H1 (cell line): ENCODE measurements at regions not wholly inside any gene's neighbourhood (a gene's known extent, or its start where the extent isn't known, plus 50 kb on each side); places are given as distances from the start of the nearest gene placed in this dataset.

Experiments
- CTCF ChIA-PET: fragments of 300-600 bp; sonication (Branson Sonifier 250); formaldehyde crosslinking; loops from one replicate; lab custom pipeline; 2021; ENCODE audit not compliant: partially characterized antibody; lab: Charles Lee
- POLR2A ChIA-PET: fragments of 300-600 bp; sonication (Branson Sonifier 250); formaldehyde crosslinking; loops from one replicate; lab custom pipeline; 2021; ENCODE audit warnings: inconsistent platforms; ENCODE audit not compliant: partially characterized antibody; lab: Charles Lee
- DNase-seq, 2 experiments: peaks; one replicate each; pipeline versions ENCODE4 v3.0.0 to v3.0.0-alpha.2; 2010 to 2022; ENCODE audit warnings: low spot score in 2 of 2, low read depth in 1 of 2, mixed read lengths in 1 of 2
- FAIRE-seq: peaks from 2 replicates; lab custom pipeline; 2011; peaks lifted over from hg19 to GRCh38; lab: Jason Lieb, UNC
- H2AFZ ChIP-seq: 2 replicates; pipeline ENCODE4 v1.8.1; 2012; ENCODE audit warnings: low read length, inconsistent platforms
- H2AK5ac ChIP-seq: 2 replicates; pipeline ENCODE4 v1.6.1; 2013; ENCODE audit warnings: low read depth, low read length
- H2BK120ac ChIP-seq: replicated peaks from 2 replicates; pipeline ENCODE3; 2013; ENCODE audit warnings: low read depth, low read length, inconsistent platforms
- H2BK12ac ChIP-seq: 2 replicates; pipeline ENCODE4 v1.6.1; 2013; ENCODE audit warnings: low read depth, low read length
- H2BK15ac ChIP-seq: 2 replicates; pipeline ENCODE4 v1.6.1; 2013; ENCODE audit warnings: low read length
- H2BK20ac ChIP-seq: 2 replicates; pipeline ENCODE4 v1.6.1; 2013; ENCODE audit warnings: low read length
- H2BK5ac ChIP-seq: 2 replicates; pipeline ENCODE4 v1.6.1; 2013; ENCODE audit warnings: low read depth, low read length
- H3K14ac ChIP-seq: 2 replicates; pipeline ENCODE4 v1.6.1; 2013; ENCODE audit warnings: inconsistent platforms; ENCODE audit not compliant: insufficient read length
- H3K18ac ChIP-seq: 2 replicates; pipeline ENCODE4 v1.6.1; 2013; ENCODE audit warnings: low read length; ENCODE audit errors: extremely low read depth
- H3K23ac ChIP-seq: 2 replicates; pipeline ENCODE4 v1.6.1; 2013; ENCODE audit warnings: inconsistent platforms; ENCODE audit not compliant: insufficient read length
- H3K23me2 ChIP-seq: 2 replicates; pipeline ENCODE4 v1.6.1; 2013; ENCODE audit warnings: low read depth, low read length
- H3K27ac ChIP-seq: 2 replicates; pipeline ENCODE4 v1.6.1; 2011; ENCODE audit warnings: low read depth, low read length, inconsistent platforms
- H3K27me3 ChIP-seq, 4 experiments: replicated peaks in 1 of 4; 1 replicate in 1 of 4; 2 replicates in 3 of 4; pipeline versions ENCODE4 v1.6.1 to v1.8.1; 2011 to 2013; ENCODE audit warnings: low read length in 3 of 4, mild to moderate bottlenecking in 3 of 4, inconsistent platforms in 2 of 4, mixed read lengths in 2 of 4, moderate library complexity in 1 of 4; ENCODE audit not compliant: control insufficient read depth in 3 of 4, insufficient read depth in 3 of 4; ENCODE audit errors: extremely low read depth in 1 of 4
- H3K36me3 ChIP-seq, 4 experiments: 2 replicates each; pipeline versions ENCODE4 v1.6.1 to v1.8.1; 2011 to 2013; ENCODE audit warnings: mild to moderate bottlenecking in 4 of 4, low read length in 3 of 4, moderate library complexity in 2 of 4, control low read depth in 1 of 4, inconsistent platforms in 1 of 4; ENCODE audit not compliant: insufficient read depth in 4 of 4, control insufficient read depth in 2 of 4
- H3K4ac ChIP-seq: replicated peaks from 2 replicates; pipeline ENCODE3; 2013; ENCODE audit warnings: low read length, low read depth, mixed read lengths, inconsistent platforms; ENCODE audit not compliant: insufficient read length
- H3K4me1 ChIP-seq, 4 experiments: replicated peaks in 1 of 4; 1 replicate in 1 of 4; 2 replicates in 3 of 4; pipeline versions ENCODE4 v1.6.1 to v1.8.1; 2011 to 2013; ENCODE audit warnings: low read length in 3 of 4, inconsistent platforms in 2 of 4, mixed read lengths in 1 of 4; ENCODE audit not compliant: insufficient read depth in 4 of 4, control insufficient read depth in 3 of 4
- H3K4me2 ChIP-seq, 2 experiments: 2 replicates each; pipeline versions ENCODE4 v1.6.1 to v1.8.1; 2011 to 2013; ENCODE audit warnings: low read depth in 2 of 2, low read length in 2 of 2, control low read depth in 1 of 2, inconsistent platforms in 1 of 2, mild to moderate bottlenecking in 1 of 2; ENCODE audit not compliant: insufficient read depth in 1 of 2
- H3K4me3 ChIP-seq, 4 experiments: fragments of 200-600, 300-600 bp in 1 of 4; sonication (generic), shearing (Covaris generic), sonication (Bioruptor Twin) in 1 of 4; 2 replicates each; pipeline versions ENCODE4 v1.5.1 to v1.8.1; 2011 to 2016; ENCODE audit warnings: low read length in 4 of 4, low read depth in 3 of 4, control low read depth in 2 of 4, inconsistent platforms in 2 of 4, mild to moderate bottlenecking in 2 of 4, mixed read lengths in 1 of 4, moderate library complexity in 1 of 4; ENCODE audit not compliant: insufficient read depth in 2 of 4; ENCODE audit errors: extremely low read depth in 1 of 4
- H3K56ac ChIP-seq: replicated peaks from 2 replicates; pipeline ENCODE3; 2013; ENCODE audit warnings: low read depth, mild to moderate bottlenecking, mixed read lengths, low read length, inconsistent platforms; ENCODE audit not compliant: insufficient read length
- H3K79me1 ChIP-seq: 2 replicates; pipeline ENCODE4 v1.6.1; 2013; ENCODE audit warnings: low read depth, low read length, control low read depth
- H3K79me2 ChIP-seq, 2 experiments: 2 replicates each; pipeline versions ENCODE4 v1.6.1 to v1.8.1; 2012 to 2013; ENCODE audit warnings: low read length in 2 of 2, mild to moderate bottlenecking in 2 of 2, inconsistent platforms in 1 of 2; ENCODE audit not compliant: insufficient read depth in 2 of 2, control insufficient read depth in 1 of 2
- H3K9ac ChIP-seq, 4 experiments: replicated peaks in 1 of 4; 1 replicate in 1 of 4; 2 replicates in 3 of 4; pipeline versions ENCODE4 v1.6.1 to v1.8.1; 2011 to 2013; ENCODE audit warnings: low read depth in 3 of 4, low read length in 3 of 4, control low read depth in 2 of 4, mild to moderate bottlenecking in 2 of 4, moderate library complexity in 2 of 4, inconsistent platforms in 1 of 4; ENCODE audit errors: extremely low read depth in 1 of 4
- H3K9me3 ChIP-seq, 2 experiments: 2 replicates each; pipeline versions ENCODE4 v1.6.1 to v1.8.1; 2012 to 2013; ENCODE audit warnings: mild to moderate bottlenecking in 2 of 2, moderate library complexity in 2 of 2, control low read depth in 1 of 2, inconsistent platforms in 1 of 2, low read depth in 1 of 2, low read length in 1 of 2, mixed read lengths in 1 of 2; ENCODE audit not compliant: insufficient read depth in 2 of 2
- H4K20me1 ChIP-seq, 2 experiments: replicated peaks in 1 of 2; 2 replicates each; pipeline versions ENCODE3 to v1.8.1; 2011 to 2013; ENCODE audit warnings: inconsistent platforms in 2 of 2, low read length in 2 of 2, mild to moderate bottlenecking in 1 of 2; ENCODE audit not compliant: insufficient read depth in 2 of 2, control insufficient read depth in 1 of 2
- H4K5ac ChIP-seq: 2 replicates; pipeline ENCODE4 v1.6.1; 2013; ENCODE audit warnings: low read length, low read depth, mixed read lengths, inconsistent platforms; ENCODE audit not compliant: insufficient read length
- H4K8ac ChIP-seq: 2 replicates; pipeline ENCODE4 v1.8.0; 2013; ENCODE audit warnings: mild to moderate bottlenecking, moderate library complexity, low read length, inconsistent platforms; ENCODE audit not compliant: insufficient read depth; ENCODE audit errors: extremely low read depth
- H4K91ac ChIP-seq: replicated peaks from 2 replicates; pipeline ENCODE3; 2013; ENCODE audit warnings: low read length, mixed read lengths, inconsistent platforms; ENCODE audit not compliant: insufficient read length
- GABPA ChIP-seq: IDR thresholded peaks from 2 replicates; pipeline ENCODE4 v1.6.1; 2011; ENCODE audit warnings: mild to moderate bottlenecking, low read length, moderate library complexity, borderline replicate concordance; ENCODE audit not compliant: insufficient read depth
- HDAC2 ChIP-seq, 2 experiments: fragments of 300-600 bp in 1 of 2; sonication (generic) in 1 of 2; IDR thresholded peaks; 2 replicates each; pipeline ENCODE4 v1.6.1; 2011 to 2012; ENCODE audit warnings: low read depth in 2 of 2, low read length in 2 of 2, mild to moderate bottlenecking in 2 of 2, moderate library complexity in 2 of 2, borderline replicate concordance in 1 of 2, inconsistent platforms in 1 of 2
- RAD21 ChIP-seq, 2 experiments: IDR thresholded peaks in 1 of 2; conservative IDR thresholded peaks in 1 of 2; 2 replicates each; pipeline ENCODE4 v1.6.1; 2011; ENCODE audit warnings: low read depth in 2 of 2, low read length in 2 of 2, improper control_type of control experiment in 1 of 2, inconsistent platforms in 1 of 2, mild to moderate bottlenecking in 1 of 2, moderate library complexity in 1 of 2
- RFX5 ChIP-seq: IDR thresholded peaks from 2 replicates; pipeline ENCODE4 v1.6.1; 2011; ENCODE audit warnings: low read depth, low read length, improper control_type of control experiment, borderline replicate concordance
- RXRA ChIP-seq: IDR thresholded peaks from 2 replicates; pipeline ENCODE4 v1.6.1; 2011; ENCODE audit warnings: low read depth, mild to moderate bottlenecking, low read length, moderate library complexity; ENCODE audit not compliant: insufficient read depth
- SP2 ChIP-seq: IDR thresholded peaks from 2 replicates; pipeline ENCODE4 v1.6.1; 2012; ENCODE audit warnings: mild to moderate bottlenecking, low read length, inconsistent platforms
- TCF12 ChIP-seq: IDR thresholded peaks from 2 replicates; pipeline ENCODE4 v1.6.1; 2011; ENCODE audit warnings: low read depth, mild to moderate bottlenecking, low read length
- TEAD4 ChIP-seq: IDR thresholded peaks from 2 replicates; pipeline ENCODE4 v1.6.1; 2012; ENCODE audit warnings: low read depth, low read length, inconsistent platforms, mixed read lengths
- YY1 ChIP-seq: IDR thresholded peaks from 2 replicates; pipeline ENCODE4 v1.6.1; 2011; ENCODE audit warnings: low read depth, mild to moderate bottlenecking, low read length
- WGBS, 2 experiments: shearing (Covaris generic) in 1 of 2; methylation state at CpG; one replicate each; pipeline versions ENCODE4 v1.1.6 to v1.1.7; 2013 to 2015; ENCODE audit warnings: low lambda C conversion rate in 2 of 2, mixed read lengths in 2 of 2, inconsistent platforms in 1 of 2, low coverage in 1 of 2, missing lambda C conversion rate in 1 of 2; ENCODE audit not compliant: insufficient replicate concordance in 2 of 2, insufficient coverage in 1 of 2, insufficient read length in 1 of 2; ENCODE audit errors: extremely low coverage in 1 of 2, missing lambda C conversion rate in 1 of 2; 5-methylcytosine and 5-hydroxymethylcytosine counted together

GRCh38 chr2:41869542-41870264 lies 178.1 kb upstream of the PKDCC start:
- H4K5ac ChIP-seq = peak overlapping the region; percentile 16
- no peak overlapping the region for H3K14ac ChIP-seq
- 0 out of 2 replicates have a peak overlapping the region, but pooled peaks have one; percentile 10 for H2AFZ ChIP-seq
- H3K18ac ChIP-seq = peak overlapping the region; percentile 80; the same call in 1 of the 2 replicates
- FAIRE-seq = peak; percentile 70
- H3K4me3 ChIP-seq = no peak overlapping the region
- no peak overlapping the region for H3K23ac ChIP-seq
- no peak overlapping the region for H3K27ac ChIP-seq
- peak overlapping the region; percentile 94; the same call in 1 of the 2 replicates for H2BK12ac ChIP-seq
- peak overlapping the region; percentile 87 for H4K91ac ChIP-seq
- H3K56ac ChIP-seq = no peak overlapping the region
- 17% methylated on average over 2 of the region's 3 CpGs; no CpG with 5 or more reads in 1 of the 2 experiments for WGBS, 2 experiments
- H3K36me3 ChIP-seq = no peaks in the 10 kb centered on the region
- ChIA-PET CTCF (interaction anchor here (0.8 to 20.1 kb wide), 32 partner anchors 9 to 452 kb away, joined by 3 to 890 read pairs (median 8); partner anchors contain the start of gene PKDCC), POLR2A (interaction anchor here (0.9 to 1.5 kb wide), 4 partner anchors 178 to 217 kb away, joined by 4 to 6 read pairs (median 4); partner anchors contain the start of gene PKDCC)
- peak; percentile 33 to 93 for DNase-seq
- no peak overlapping the region for H2AK5ac ChIP-seq
- peaks cover 4 to 18% (median 8%) of the 10 kb centered on the region in 4 experiments; a peak in 6 of 7 replicates for H3K4me1 ChIP-seq
- no peaks in the 10 kb centered on the region for H3K79me1 ChIP-seq
- H3K4me2 ChIP-seq = no peak overlapping the region
- H3K27me3 ChIP-seq = no peaks in the 10 kb centered on the region
- H3K9me3 ChIP-seq = no peaks in the 10 kb centered on the region
- no peaks in the 10 kb centered on the region for H4K20me1 ChIP-seq
- peak overlapping the region; percentile 96 for H2BK20ac ChIP-seq
- H2BK5ac ChIP-seq = peak overlapping the region; percentile 56; the same call in 1 of the 2 replicates
- H3K4ac ChIP-seq = peak overlapping the region; percentile 58
- peak overlapping the region; percentile 83; the same call in 1 of the 2 replicates for H2BK15ac ChIP-seq
- no peak overlapping the region for H4K8ac ChIP-seq
- H3K23me2 ChIP-seq = no peaks in the 10 kb centered on the region
- no peak overlapping the region for H2BK120ac ChIP-seq
- no peak overlapping the region for H3K9ac ChIP-seq
- H3K79me2 ChIP-seq = no peaks in the 10 kb centered on the region
- TF ChIP-seq SP2 = no peak
- peak; percentile 98 to 99 for TF ChIP-seq RAD21 (IDR thresholded peaks at IDR 0.05 in 1 of 2, conservative IDR thresholded peaks at IDR 0.05 in 1 of 2; ENCODE audit: low read depth in 2 of 2, low read length in 2 of 2)
- no peak for TF ChIP-seq RFX5
- no peak for TF ChIP-seq TEAD4
- 0 out of 2 replicates have a peak, but pooled peaks have one; percentile 56 for TF ChIP-seq YY1
- no peak for TF ChIP-seq GABPA
- TF ChIP-seq HDAC2 (IDR thresholded peaks at IDR 0.05; ENCODE audit: borderline replicate concordance in 1 of 2, low read depth in 2 of 2, low read length in 2 of 2) = no peak
- TF ChIP-seq TCF12 = no peak
- no peak for TF ChIP-seq RXRA
